Hepatic stellate cell (primary cell): ENCODE measurements at regions not wholly inside any gene's neighbourhood (a gene's known extent, or its start where the extent isn't known, plus 50 kb on each side); places are given as distances from the start of the nearest gene placed in this dataset.
"Not testable (repeated sequence)": the region's sequence is repeated elsewhere in the genome, so short reads cannot be mapped to it uniquely, and the experiment has no call there.

Experiments used
- DNase-seq: peaks from one replicate; pipeline ENCODE4 v3.0.0; 2011; ENCODE audit warnings: low spot score

DNA sequence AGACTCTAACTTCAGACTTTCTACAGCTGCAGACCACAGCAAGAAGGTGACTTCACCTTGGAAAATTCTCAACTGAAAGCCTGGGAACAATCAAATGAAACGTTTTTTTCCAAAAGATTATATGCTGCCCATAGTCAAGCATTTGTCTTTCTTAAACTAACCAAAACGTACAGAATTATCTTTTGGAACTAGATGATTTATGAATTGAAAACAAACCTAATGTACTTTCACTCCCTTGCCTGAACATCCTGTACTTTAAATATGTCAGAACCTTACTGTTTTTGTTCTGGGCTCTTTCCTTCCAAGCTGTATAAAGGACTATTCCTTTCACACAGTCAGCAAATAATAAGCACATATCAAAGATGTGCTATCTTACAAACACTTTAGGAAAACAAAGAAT, 62.4 kb upstream of the TNFAIP3 start:
- DNase-seq: no peak

DNA sequence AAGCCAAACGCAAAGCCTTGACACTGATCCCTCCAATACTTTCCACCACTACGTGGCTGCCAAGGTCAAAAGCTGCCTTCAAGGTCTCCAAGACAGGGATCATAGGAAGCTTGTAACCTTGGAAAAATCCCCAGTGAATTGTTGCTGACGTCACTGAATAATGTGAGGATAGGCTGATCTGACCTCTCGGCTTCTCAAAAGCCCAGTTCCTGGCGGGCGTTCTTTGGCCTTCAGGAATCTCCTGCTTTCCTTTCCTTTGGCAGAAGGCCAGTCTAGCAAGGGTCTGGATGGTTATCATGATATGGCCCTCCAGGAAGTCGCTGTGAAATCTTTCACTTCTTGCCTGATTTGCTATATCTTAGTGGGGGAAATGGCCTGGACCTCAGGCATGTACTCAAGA, 61.4 kb upstream of the TNFAIP3 start:
- no peak for DNase-seq

GRCh38 chr6:137806914-137807682, 60.0 kb upstream of the TNFAIP3 start:
- DNase-seq: no peak

DNA sequence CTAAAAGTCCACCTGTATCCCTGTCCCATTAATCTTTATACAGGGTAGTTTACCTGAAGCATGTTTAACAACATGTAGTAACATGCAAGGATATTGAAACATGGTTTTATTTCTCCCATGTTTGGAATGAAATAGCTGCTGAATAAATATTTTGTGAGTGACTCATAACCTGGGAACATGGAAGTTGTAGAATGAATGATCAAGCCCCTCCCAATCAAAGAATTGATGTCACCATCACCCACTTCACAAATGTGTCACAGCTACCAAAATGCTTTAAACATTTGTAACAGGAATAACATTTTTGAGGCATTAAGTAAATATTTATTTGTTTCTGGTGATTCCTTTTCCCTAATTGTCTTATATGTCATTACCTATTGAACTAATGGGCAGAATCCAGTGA, 58.9 kb upstream of the TNFAIP3 start:
- DNase-seq: peak; percentile 61

GRCh38 chr6:137808836-137809315, 58.2 kb upstream of the TNFAIP3 start:
- no peak for DNase-seq

DNA sequence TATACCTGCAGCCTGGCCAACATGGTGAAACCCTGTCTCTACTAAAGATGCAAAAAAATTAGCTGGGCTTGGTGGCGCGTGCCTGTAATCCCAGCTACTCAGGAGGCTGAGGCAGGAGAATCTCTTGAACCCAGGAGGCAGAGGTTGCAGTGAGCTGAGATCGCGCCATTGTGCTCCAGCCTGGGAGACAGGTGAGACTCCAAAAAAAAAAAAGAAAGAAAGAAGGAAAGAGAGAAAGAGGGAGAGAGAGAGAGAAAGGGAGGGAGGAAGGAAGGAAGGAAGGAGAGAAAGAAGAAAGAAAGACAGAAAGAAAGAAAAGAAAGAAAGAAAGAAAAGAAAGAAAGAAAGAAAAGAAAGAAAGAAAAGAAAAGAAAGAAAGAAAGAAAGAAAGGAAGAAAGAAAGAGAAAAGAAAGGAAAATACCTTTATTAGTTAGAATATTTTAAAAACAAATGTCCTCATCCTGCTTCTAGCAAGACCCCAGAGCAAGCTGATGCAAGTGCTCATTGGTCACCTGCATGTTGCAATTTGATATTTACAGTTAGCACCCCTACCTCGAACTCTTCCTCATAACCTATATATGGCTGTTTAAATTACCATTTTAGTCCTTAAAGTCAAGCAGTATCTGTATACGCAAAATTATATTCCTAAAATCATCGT, 57.0 kb upstream of the TNFAIP3 start:
- DNase-seq: not testable (repeated sequence)

GRCh38 chr6:137810554-137811120, 56.4 kb upstream of the TNFAIP3 start:
- DNase-seq: no peak

DNA sequence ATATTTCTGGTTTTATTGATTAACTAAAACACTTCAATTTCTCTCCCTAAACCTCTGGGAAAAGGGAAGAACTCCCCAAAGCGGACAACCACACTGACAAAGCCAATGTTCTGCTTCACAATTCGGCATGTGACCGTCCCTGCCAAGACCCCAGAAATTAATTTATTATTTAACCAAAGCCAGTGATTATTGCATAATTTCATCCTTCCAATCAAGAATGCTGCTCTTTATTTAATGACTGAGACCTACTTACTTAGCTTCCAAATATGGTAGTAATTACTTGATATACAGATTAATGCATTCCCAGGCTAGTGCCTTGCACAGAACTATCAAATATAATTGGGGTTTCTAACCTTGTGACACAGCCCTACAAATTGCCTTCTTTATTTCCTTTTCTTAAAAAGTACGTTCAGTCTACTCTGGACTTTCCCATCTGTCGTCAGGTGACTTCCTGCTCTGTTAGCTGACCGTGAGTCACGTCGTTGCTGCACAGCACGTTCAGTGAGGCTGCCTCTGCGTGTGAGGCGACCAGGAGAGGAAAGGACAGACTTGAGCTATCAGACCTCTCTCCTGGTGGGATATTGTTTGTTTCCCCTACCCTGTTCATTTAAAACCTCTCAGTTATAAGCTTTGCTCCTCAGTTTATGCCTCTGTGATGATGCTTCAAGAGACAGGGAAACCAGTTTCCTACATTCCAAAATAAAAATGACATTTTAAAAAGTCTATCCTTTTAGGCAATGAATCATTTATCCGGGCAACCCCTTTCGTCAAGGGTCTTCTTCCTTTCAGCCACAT, 55.7 kb upstream of the TNFAIP3 start:
- peak; percentile 78 for DNase-seq

DNA sequence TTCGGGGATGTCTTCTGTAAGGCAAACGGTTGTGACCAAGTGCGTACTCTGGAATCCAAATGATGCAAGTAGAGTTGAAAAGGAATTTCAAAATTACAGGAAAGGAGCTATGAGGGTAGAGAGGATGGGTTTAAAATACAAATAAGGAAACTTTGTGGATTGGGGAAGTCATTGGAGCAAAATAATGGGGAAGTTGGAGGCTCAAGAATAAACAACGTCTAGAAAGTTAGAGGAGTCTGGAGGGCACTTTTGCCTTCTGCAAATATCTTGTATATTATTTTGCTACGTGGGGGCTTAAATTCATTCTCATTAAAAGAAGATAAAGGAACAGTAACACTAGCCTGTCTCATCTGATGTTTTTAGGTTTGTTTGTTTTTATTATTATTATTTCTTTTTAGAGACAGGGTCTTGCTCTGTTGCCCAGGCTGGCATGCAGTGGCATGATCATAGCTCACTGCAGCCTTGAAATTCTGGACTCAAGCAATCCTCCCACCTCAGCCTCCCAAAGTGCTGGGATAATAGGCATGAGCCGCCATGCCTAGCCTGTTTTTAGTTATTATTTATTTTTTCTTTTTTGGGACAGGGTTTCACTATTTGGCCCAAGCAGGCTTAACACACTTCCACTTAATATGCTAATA, 55.0 kb upstream of the TNFAIP3 start:
- no peak for DNase-seq

DNA sequence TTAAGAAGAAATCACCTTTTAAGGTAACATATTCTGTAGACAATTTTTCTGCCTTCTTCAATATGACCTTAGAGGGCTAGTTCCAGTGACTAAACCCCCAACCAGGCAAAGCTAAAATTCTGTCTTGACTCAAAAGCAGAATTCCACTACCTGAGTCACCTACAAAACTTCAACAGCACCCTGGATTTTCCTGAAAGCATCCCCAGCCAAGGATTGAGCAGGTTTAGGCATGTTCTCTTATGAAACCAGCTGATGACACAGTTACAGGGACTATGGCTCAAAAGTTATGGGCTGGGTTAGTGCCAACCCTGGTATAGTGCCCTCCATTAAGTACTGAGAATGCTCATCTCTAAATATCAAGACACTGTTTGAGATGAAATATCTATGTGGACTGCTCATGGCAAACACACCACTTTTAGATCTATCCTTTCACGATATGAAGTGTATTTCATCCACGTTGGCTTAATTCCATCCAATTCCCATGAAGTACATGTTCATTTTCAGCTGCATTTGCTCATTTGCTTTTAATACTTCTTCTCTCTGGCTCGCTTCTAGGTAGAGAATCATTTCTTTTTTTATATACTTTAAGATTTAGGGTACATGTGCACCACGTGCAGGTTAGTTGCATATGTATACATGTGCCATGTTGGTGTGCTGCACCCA, 53.6 kb upstream of the TNFAIP3 start:
- DNase-seq: no peak

DNA sequence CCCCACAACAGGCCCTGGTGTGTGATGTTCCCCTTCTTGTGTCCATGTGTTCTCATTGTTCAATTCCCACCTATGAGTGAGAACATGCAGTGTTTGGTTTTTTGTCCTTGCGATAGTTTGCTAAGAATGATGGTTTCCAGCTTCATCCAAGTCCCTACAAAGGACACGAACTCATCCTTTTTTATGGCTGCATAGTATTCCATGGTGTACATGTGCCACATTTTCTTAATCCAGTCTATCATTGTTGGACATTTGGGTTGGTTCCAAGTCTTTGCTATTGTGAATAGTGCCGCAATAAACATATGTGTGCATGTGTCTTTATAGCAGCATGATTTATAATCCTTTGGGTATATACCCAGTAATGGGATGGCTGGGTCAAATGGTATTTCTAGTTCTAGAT, 53.0 kb upstream of the TNFAIP3 start:
- not testable (repeated sequence) for DNase-seq

DNA sequence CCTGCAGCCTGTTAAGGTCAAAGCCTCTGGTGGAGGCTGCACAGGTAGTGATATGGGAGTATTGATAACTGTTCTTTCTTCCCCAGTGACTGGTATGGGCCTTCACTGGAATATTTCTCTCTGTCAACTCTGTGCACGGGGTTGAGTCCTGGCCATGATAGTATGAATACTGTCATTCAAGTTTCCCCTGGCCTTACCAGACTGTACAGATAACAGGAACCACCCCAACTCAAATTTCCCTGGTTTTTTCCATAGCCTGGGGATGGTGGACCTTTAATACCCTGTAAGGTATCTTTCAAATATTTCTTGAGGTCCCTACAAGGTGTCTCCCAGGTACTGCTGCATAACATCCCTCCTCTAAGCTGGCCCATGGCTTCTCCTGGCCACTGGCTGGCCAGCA, 51.4 kb upstream of the TNFAIP3 start:
- DNase-seq: no peak

DNA sequence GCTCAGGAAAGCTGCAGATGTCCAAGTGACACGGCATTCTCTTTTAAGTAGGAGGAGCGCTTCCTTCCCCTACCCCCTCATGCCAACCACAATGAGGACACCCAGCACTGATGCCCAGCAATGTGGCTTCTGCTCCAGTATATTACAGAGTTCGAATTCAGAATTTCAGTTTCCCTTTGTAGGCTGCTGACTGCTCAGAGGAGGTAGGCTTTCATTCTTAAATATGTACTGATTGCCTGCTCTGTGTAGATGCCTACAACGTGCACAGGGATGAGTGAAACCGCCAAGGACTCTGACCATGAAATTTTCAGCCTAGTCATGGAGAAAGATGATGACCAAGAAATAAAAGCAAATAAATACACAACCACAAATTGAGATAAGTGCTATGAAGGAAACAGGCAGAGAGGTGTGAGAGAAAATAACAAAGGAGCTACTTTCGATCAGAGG, 50.9 kb upstream of the TNFAIP3 start:
- DNase-seq: no peak

- no peak for DNase-seq
These were observed 50.1 kb upstream of the TNFAIP3 start for GRCh38 chr6:137816688-137817618.
